Fibroblast of lung (primary cell): ENCODE measurements at regions not wholly inside any gene's neighbourhood (a gene's known extent, or its start where the extent isn't known, plus 50 kb on each side); places are given as distances from the start of the nearest gene placed in this dataset.

Experiments used
- CTCF ChIP-seq, 2 donors: IDR thresholded peaks in 1 of 2; conservative IDR thresholded peaks in 1 of 2; 1 replicate in 1 of 2; 2 replicates in 1 of 2; pipeline ENCODE4 v1.5.1; 2011 to 2012; ENCODE audit warnings: low read length in 2 of 2, control low read depth in 1 of 2, inconsistent platforms in 1 of 2, low read depth in 1 of 2, mild to moderate bottlenecking in 1 of 2
- EZH2 ChIP-seq: IDR thresholded peaks from 2 replicates; pipeline ENCODE4 v1.5.1; 2012; ENCODE audit warnings: low read length, control low read depth, mild to moderate bottlenecking; ENCODE audit errors: missing control alignments

- TF ChIP-seq CTCF (conservative IDR thresholded peaks at IDR 0.05 in 1 of 2, IDR thresholded peaks at IDR 0.05 in 1 of 2; ENCODE audit: low read depth in 1 of 2, low read length in 2 of 2), result no peak
- no peak for TF ChIP-seq EZH2
Measured at GRCh38 chr20:53677447-53678314, 84.0 kb upstream of the ZNF217 start.
